GM12878 (cell line): ENCODE measurements at regions not wholly inside any gene's neighbourhood (a gene's known extent, or its start where the extent isn't known, plus 50 kb on each side); places are given as distances from the start of the nearest gene placed in this dataset.

Experiments
- ATAC-seq: fragments of 200-7000 bp; cut with Tn5 transposase; 3 replicates; pipeline ENCODE4 v1.9.1; 2020; ENCODE audit warnings: mild to moderate bottlenecking, moderate library complexity
- BruUV-seq: library from RNA; stranded (reverse); fragments of 400-500 nt; replicated peaks from 2 replicates; lab custom pipeline; 2021; lab: Mats Ljungman, UMichigan
- CTCF ChIA-PET: fragments of 300-600 bp; sonication (Branson Sonifier 250); formaldehyde crosslinking; extraction: SDS; loops from one replicate; lab custom pipeline; 2021; ENCODE audit warnings: inconsistent platforms; lab: Yijun Ruan, JAX
- POLR2A ChIA-PET: fragments of 350-600 bp; formaldehyde crosslinking; extraction: SDS; loops from one replicate; lab custom pipeline; 2021; ENCODE audit warnings: inconsistent platforms; lab: Charles Lee
- RAD21 ChIA-PET: fragments of 300-600 bp; sonication (Branson Sonifier 250); formaldehyde crosslinking; loops from one replicate; lab custom pipeline; 2023; ENCODE audit warnings: antibody characterized with exemption; ENCODE audit not compliant: unreplicated experiment; lab: Charles Lee
- SMC1A ChIA-PET: fragments of 300-600 bp; sonication (Branson Sonifier 250); formaldehyde crosslinking; loops from one replicate; lab custom pipeline; 2023; ENCODE audit not compliant: unreplicated experiment, uncharacterized antibody; lab: Charles Lee
- DNase-seq: peaks from one replicate; pipeline ENCODE4 v3.0.0-alpha.2; 2011; ENCODE audit warnings: low read depth, low spot score
- FAIRE-seq: peaks from 3 replicates; lab custom pipeline; 2011; peaks lifted over from hg19 to GRCh38; lab: Jason Lieb, UNC
- H2AFZ ChIP-seq: 2 replicates; pipeline ENCODE4 v1.6.0; 2011; ENCODE audit warnings: low read depth, low read length, control low read depth; ENCODE audit not compliant: control insufficient read depth
- H3K27ac ChIP-seq: 2 replicates; pipeline ENCODE4 v1.5.1; 2011; ENCODE audit warnings: control low read depth; ENCODE audit not compliant: control insufficient read depth, insufficient read depth
- H3K27me3 ChIP-seq, 2 experiments: replicated peaks in 1 of 2; 2 replicates each; pipeline versions ENCODE4 v1.6.0 to v1.6.1; 2011; ENCODE audit warnings: low read length in 1 of 2; ENCODE audit not compliant: control insufficient read depth in 2 of 2, insufficient read depth in 2 of 2
- H3K36me3 ChIP-seq, 2 experiments: 2 replicates each; pipeline ENCODE4 v1.5.1; 2011; ENCODE audit warnings: low read length in 1 of 2; ENCODE audit not compliant: control insufficient read depth in 2 of 2, insufficient read depth in 2 of 2
- H3K4me1 ChIP-seq: 2 replicates; pipeline ENCODE4 v1.6.1; 2011; ENCODE audit warnings: mild to moderate bottlenecking, low read length, moderate library complexity, mixed read lengths; ENCODE audit not compliant: control insufficient read depth, insufficient read depth
- H3K4me2 ChIP-seq: 2 replicates; pipeline ENCODE4 v1.6.0; 2011; ENCODE audit warnings: control low read depth; ENCODE audit not compliant: control insufficient read depth, insufficient read depth
- H3K4me3 ChIP-seq: fragments of 200-600 bp; sonication (generic); 2 replicates; pipeline ENCODE4 v1.5.1; 2016
- H3K79me2 ChIP-seq: 2 replicates; pipeline ENCODE4 v1.6.0; 2011; ENCODE audit warnings: low read length; ENCODE audit not compliant: control insufficient read depth, insufficient read depth
- H3K9ac ChIP-seq: 2 replicates; pipeline ENCODE4 v1.8.0; 2011; ENCODE audit warnings: low read length, control low read depth, mixed read lengths; ENCODE audit not compliant: control insufficient read depth, insufficient read depth
- H3K9me3 ChIP-seq: replicated peaks from 3 replicates; pipeline ENCODE4 v1.5.1; 2011; ENCODE audit warnings: mild to moderate bottlenecking, low read length; ENCODE audit not compliant: control insufficient read depth, insufficient read depth
- H4K20me1 ChIP-seq: 2 replicates; pipeline ENCODE4 v1.6.0; 2011; ENCODE audit not compliant: control insufficient read depth, insufficient read depth
- CBX5 ChIP-seq: sonication (generic); IDR thresholded peaks from 2 replicates; pipeline ENCODE4 v1.6.1; 2016; ENCODE audit warnings: low read depth, moderate library complexity, mild to moderate bottlenecking, inconsistent platforms
- KDM1A ChIP-seq: fragments of 200-600 bp; sonication (generic); IDR thresholded peaks from 2 replicates; pipeline ENCODE4 v1.6.1; 2016; ENCODE audit warnings: borderline replicate concordance
- MYC ChIP-seq: IDR thresholded peaks from 2 replicates; pipeline ENCODE4 v1.6.1; 2011; ENCODE audit warnings: mild to moderate bottlenecking, low read length, moderate library complexity, inconsistent platforms; ENCODE audit not compliant: insufficient read depth, insufficient replicate concordance, insufficient read length, severe bottlenecking
- NFIC ChIP-seq: IDR thresholded peaks from 2 replicates; pipeline ENCODE4 v1.6.1; 2012; ENCODE audit warnings: low read depth, mild to moderate bottlenecking, inconsistent platforms, low read length, moderate library complexity
- SIX5 ChIP-seq: IDR thresholded peaks from 2 replicates; pipeline ENCODE4 v1.6.1; 2011; ENCODE audit warnings: mild to moderate bottlenecking, low read depth, low read length, moderate library complexity; ENCODE audit not compliant: severe bottlenecking
- SREBF1 ChIP-seq: IDR thresholded peaks from 2 replicates; pipeline ENCODE4 v1.6.1; 2012; ENCODE audit warnings: mild to moderate bottlenecking, low read length
- STAT3 ChIP-seq: IDR thresholded peaks from 2 replicates; pipeline ENCODE4 v1.6.1; 2011; ENCODE audit warnings: low read depth, low read length, improper control_type of control experiment
- ZBED1 ChIP-seq: IDR thresholded peaks from 2 replicates; pipeline ENCODE4 v1.6.1; 2016; ENCODE audit warnings: borderline replicate concordance
- ZNF24 ChIP-seq: fragments of 450-650 bp; IDR thresholded peaks from 2 replicates; pipeline ENCODE4 v1.6.1; 2017; ENCODE audit warnings: antibody characterized with exemption, mild to moderate bottlenecking
- WGBS: methylation state at CpG from one replicate; pipeline ENCODE4 v1.1.6; 2016; ENCODE audit warnings: low lambda C conversion rate; ENCODE audit not compliant: insufficient replicate concordance, insufficient coverage; ENCODE audit errors: missing lambda C conversion rate; 5-methylcytosine and 5-hydroxymethylcytosine counted together
- in situ Hi-C: fragments of 300-500 bp; cut with MboI; formaldehyde crosslinking; loops from 9 replicates; pipeline ENCODE4 v1.14.3; 2018; ENCODE audit warnings: mixed read lengths
- intact Hi-C: fragments of 100-400 bp; cut with micrococcal nuclease; formaldehyde crosslinking; loops from one replicate; pipeline ENCODE4 v1.14.2; 2022; ENCODE audit not compliant: unreplicated experiment
- TF ChIP-seq, protein P1 (sequence below): fragments of 450-650 bp; IDR thresholded peaks from 2 replicates; pipeline ENCODE4 v1.6.1; 2017; ENCODE audit warnings: antibody characterized with exemption, mild to moderate bottlenecking, moderate library complexity
- TF ChIP-seq, protein P2 (sequence below): IDR thresholded peaks from 2 replicates; pipeline ENCODE4 v1.6.1; 2012; ENCODE audit warnings: low read depth, low read length, improper control_type of control experiment
- TF ChIP-seq, protein P3 (sequence below): fragments of 450-650 bp; IDR thresholded peaks from 2 replicates; pipeline ENCODE4 v1.6.1; 2017; ENCODE audit warnings: mild to moderate bottlenecking, low read depth, inconsistent platforms; ENCODE audit not compliant: poor library complexity, severe bottlenecking
- TF ChIP-seq, protein P4 (sequence below): IDR thresholded peaks from 2 replicates; pipeline ENCODE4 v1.6.1; 2012; ENCODE audit warnings: low read depth, low read length, improper control_type of control experiment

DNA sequence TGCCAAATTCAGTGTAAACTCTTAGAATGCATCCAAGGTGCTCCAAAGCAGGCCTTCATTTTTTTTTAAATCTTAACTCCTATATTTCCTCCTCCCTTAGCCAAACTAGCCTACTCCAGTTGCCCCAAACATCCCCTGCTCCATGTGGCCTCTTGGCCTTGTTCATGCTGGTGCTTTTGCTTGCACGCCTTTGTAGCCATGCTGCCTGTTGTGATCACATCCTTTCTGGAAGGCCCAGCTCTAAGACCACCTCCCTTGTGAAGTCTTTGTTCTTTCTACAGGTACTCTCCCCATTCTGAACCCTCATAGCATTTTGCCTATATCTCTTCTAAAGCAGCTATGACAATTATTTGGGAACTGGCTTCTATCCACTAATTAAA is 375.3 kb upstream of the NFE2L3 start (continued):
- TF ChIP-seq, protein P1, sequence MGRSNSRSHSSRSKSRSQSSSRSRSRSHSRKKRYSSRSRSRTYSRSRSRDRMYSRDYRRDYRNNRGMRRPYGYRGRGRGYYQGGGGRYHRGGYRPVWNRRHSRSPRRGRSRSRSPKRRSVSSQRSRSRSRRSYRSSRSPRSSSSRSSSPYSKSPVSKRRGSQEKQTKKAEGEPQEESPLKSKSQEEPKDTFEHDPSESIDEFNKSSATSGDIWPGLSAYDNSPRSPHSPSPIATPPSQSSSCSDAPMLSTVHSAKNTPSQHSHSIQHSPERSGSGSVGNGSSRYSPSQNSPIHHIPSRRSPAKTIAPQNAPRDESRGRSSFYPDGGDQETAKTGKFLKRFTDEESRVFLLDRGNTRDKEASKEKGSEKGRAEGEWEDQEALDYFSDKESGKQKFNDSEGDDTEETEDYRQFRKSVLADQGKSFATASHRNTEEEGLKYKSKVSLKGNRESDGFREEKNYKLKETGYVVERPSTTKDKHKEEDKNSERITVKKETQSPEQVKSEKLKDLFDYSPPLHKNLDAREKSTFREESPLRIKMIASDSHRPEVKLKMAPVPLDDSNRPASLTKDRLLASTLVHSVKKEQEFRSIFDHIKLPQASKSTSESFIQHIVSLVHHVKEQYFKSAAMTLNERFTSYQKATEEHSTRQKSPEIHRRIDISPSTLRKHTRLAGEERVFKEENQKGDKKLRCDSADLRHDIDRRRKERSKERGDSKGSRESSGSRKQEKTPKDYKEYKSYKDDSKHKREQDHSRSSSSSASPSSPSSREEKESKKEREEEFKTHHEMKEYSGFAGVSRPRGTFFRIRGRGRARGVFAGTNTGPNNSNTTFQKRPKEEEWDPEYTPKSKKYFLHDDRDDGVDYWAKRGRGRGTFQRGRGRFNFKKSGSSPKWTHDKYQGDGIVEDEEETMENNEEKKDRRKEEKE = no peak
- no peak for TF ChIP-seq CBX5
- TF ChIP-seq, protein P2, sequence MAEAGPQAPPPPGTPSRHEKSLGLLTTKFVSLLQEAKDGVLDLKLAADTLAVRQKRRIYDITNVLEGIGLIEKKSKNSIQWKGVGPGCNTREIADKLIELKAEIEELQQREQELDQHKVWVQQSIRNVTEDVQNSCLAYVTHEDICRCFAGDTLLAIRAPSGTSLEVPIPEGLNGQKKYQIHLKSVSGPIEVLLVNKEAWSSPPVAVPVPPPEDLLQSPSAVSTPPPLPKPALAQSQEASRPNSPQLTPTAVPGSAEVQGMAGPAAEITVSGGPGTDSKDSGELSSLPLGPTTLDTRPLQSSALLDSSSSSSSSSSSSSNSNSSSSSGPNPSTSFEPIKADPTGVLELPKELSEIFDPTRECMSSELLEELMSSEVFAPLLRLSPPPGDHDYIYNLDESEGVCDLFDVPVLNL = no peak
- TF ChIP-seq MYC = no peak

DNA sequence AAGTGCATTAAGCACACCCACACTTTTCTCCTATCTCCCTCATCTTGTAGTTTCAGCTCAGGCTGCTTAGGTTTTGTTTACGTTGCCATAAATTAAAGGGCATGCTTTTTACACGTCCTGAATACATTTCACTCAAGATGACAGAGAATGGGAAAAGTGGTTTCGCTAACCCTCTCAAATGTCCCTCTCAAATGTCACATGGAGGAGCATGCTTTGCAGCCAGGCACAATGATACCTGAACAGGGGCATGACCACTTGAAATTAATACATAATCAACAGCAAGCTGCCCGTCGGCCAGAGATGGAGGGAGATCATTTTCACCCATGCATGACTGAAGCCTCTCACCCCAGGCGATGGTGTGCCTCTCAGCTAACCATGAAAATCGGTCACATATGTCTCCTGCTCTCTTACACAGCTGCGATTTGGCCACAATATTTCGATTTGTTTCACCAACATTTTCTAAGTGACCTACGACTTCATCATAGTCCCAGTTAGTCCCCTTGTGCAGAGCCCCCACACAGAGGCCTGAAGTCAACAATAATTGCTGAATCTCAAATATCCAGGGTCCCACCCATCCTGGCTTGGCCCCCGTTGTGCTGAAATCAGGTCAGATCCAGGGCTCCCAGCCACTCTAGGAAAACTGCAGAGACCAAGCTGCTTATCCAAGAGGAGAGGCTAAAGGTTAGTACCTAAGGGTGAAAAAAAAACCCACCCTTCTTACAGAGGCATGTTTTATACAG is 373.9 kb upstream of the NFE2L3 start:
- ChIA-PET RAD21 (no interaction called here), CTCF (interaction anchor here (0.7 kb wide), 1 partner anchor 76 kb away, joined by 3 read pairs; no protein-coding TSS in a partner anchor), POLR2A (no interaction called here), SMC1A (no interaction called here)
- H4K20me1 ChIP-seq = no peaks in the 10 kb centered on the region
- H3K27me3 ChIP-seq = peaks cover 0 to 2% of the 10 kb centered on the region in 2 experiments; a peak in 2 of 4 replicates
- H3K36me3 ChIP-seq = no peaks in the 10 kb centered on the region
- no TSS peak for BruUV-seq
- no peak overlapping the region for H3K27ac ChIP-seq
- intact Hi-C loops (no loop called here), in situ Hi-C loops (no loop called here)
- no peak for ATAC-seq
- no peaks in the 10 kb centered on the region for H3K79me2 ChIP-seq
- no peak overlapping the region for H3K4me2 ChIP-seq
- no peaks in the 10 kb centered on the region for H3K9me3 ChIP-seq
- DNase-seq = no peak
- no peak for FAIRE-seq
- no peaks in the 10 kb centered on the region for H3K4me1 ChIP-seq
- 13% methylated on average over 11 of the region's 11 CpGs for WGBS
- no peak overlapping the region for H3K4me3 ChIP-seq
- H2AFZ ChIP-seq = no peak overlapping the region
- H3K9ac ChIP-seq = no peak overlapping the region
- TF ChIP-seq, protein P3, sequence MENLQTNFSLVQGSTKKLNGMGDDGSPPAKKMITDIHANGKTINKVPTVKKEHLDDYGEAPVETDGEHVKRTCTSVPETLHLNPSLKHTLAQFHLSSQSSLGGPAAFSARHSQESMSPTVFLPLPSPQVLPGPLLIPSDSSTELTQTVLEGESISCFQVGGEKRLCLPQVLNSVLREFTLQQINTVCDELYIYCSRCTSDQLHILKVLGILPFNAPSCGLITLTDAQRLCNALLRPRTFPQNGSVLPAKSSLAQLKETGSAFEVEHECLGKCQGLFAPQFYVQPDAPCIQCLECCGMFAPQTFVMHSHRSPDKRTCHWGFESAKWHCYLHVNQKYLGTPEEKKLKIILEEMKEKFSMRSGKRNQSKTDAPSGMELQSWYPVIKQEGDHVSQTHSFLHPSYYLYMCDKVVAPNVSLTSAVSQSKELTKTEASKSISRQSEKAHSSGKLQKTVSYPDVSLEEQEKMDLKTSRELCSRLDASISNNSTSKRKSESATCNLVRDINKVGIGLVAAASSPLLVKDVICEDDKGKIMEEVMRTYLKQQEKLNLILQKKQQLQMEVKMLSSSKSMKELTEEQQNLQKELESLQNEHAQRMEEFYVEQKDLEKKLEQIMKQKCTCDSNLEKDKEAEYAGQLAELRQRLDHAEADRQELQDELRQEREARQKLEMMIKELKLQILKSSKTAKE = no peak
- TF ChIP-seq, protein P4, sequence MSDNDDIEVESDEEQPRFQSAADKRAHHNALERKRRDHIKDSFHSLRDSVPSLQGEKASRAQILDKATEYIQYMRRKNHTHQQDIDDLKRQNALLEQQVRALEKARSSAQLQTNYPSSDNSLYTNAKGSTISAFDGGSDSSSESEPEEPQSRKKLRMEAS = no peak
- TF ChIP-seq, protein P1 = no peak
- no peak for TF ChIP-seq ZBED1
- no peak for TF ChIP-seq SREBF1
- TF ChIP-seq SIX5 = no peak
- TF ChIP-seq STAT3 = no peak
- TF ChIP-seq NFIC = no peak
- no peak for TF ChIP-seq ZNF24
- TF ChIP-seq KDM1A = no peak
